ENCODE measurements at regions not wholly inside any gene's neighbourhood (a gene's known extent, or its start where the extent isn't known, plus 50 kb on each side); places are given as distances from the start of the nearest gene placed in this dataset.

DNA sequence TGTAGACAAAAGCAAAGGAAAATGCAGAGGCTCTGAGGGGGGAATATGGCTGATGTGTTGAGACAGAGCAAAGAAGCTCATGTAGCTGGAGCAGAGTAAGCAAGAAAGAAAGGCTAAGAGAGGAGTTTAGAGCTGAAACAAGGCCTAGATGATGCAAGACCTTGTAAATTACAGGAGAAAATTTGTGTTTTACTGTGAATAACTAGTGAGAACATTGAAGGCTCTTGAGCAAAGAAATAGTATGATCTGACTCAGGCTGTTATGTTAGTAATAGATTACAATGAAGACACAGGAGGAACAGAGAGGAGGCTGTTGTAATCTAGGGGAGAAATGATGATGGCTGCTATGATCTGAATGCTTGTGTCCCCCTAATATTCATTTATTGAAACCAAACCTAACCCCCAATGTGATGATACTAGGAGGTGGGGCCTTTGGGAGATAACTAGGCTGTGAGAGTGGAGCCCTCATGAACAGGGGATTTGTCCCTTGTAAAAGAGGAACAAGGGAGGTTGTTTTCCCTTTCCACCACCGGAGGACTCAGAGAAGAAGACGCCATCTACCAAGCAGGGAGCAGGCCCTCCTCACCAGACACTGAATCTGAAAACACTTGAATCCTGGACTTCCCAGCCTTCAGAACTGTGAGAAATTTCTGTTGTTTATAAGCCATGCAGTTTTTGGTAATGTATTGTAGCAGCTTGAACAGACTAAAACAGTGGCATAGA is 394.9 kb downstream of the HTR7 start:
- no peaks in the 10 kb centered on the region for H4K20me1 ChIP-seq (ENCODE audit: control insufficient read depth, extremely low read depth, insufficient read depth, low read length)
- TF ChIP-seq, protein P1, sequence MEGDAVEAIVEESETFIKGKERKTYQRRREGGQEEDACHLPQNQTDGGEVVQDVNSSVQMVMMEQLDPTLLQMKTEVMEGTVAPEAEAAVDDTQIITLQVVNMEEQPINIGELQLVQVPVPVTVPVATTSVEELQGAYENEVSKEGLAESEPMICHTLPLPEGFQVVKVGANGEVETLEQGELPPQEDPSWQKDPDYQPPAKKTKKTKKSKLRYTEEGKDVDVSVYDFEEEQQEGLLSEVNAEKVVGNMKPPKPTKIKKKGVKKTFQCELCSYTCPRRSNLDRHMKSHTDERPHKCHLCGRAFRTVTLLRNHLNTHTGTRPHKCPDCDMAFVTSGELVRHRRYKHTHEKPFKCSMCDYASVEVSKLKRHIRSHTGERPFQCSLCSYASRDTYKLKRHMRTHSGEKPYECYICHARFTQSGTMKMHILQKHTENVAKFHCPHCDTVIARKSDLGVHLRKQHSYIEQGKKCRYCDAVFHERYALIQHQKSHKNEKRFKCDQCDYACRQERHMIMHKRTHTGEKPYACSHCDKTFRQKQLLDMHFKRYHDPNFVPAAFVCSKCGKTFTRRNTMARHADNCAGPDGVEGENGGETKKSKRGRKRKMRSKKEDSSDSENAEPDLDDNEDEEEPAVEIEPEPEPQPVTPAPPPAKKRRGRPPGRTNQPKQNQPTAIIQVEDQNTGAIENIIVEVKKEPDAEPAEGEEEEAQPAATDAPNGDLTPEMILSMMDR (conservative IDR thresholded peaks at IDR 0.05 in 1 of 2, IDR thresholded peaks at IDR 0.05 in 1 of 2; ENCODE audit: low read depth in 1 of 2, low read length in 2 of 2), result no peak
- no peak for TF ChIP-seq EZH2 (IDR thresholded peaks at IDR 0.05; ENCODE audit: low read length, missing control alignments)
- no peaks in the 10 kb centered on the region for H3K79me2 ChIP-seq (ENCODE audit: control insufficient read depth, insufficient read depth, low read length)
- no peak overlapping the region for H3K4me3 ChIP-seq (replicated peaks in 1 of 4; ENCODE audit: control extremely low read depth in 1 of 4, insufficient read depth in 1 of 4, low read depth in 3 of 4, low read length in 4 of 4)
- H3K4me1 ChIP-seq (ENCODE audit: control insufficient read depth, extremely low read depth, insufficient read depth, low read length), result no peaks in the 10 kb centered on the region
- H3K4me2 ChIP-seq (ENCODE audit: extremely low read depth, insufficient read depth, low read length), result no peak overlapping the region
- no peak overlapping the region for H3K9ac ChIP-seq (ENCODE audit: insufficient read depth, low read length)
- H3K27ac ChIP-seq (ENCODE audit: insufficient read depth, low read length), result no peak overlapping the region
- no peaks in the 10 kb centered on the region for H3K36me3 ChIP-seq (ENCODE audit: control insufficient read depth, insufficient read depth, low read length)
- peak; percentile 19 to 79 for DNase-seq (ENCODE audit: low read depth in 2 of 2)
- H3K27me3 ChIP-seq (ENCODE audit: control insufficient read depth, insufficient read depth, low read length), result no peaks in the 10 kb centered on the region
- no peaks in the 10 kb centered on the region for H3K9me3 ChIP-seq (ENCODE audit: control insufficient read depth, insufficient read depth, low read depth, low read length)
- no peak overlapping the region for H2AFZ ChIP-seq (ENCODE audit: low read length)

DNA sequence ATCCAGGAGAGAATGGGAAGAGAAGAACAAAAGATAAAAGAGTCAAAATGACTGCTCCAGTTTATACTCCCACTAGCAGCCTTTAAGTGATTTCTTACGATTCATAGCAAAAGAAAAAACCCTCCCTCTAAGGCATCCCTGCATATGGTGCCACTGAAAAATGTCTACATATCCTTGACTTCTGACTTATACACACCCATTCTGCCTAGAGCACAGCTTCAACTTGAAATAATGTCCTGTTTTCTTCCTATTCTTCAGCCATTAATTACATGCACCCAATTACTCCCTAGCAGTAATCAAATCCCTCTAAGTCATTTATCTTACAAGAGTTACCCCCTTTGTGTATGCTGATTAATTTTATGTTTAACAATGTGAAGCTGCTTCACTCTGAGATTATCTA is 393.5 kb downstream of the HTR7 start:
- Histone ChIP-seq H3K9me3 (ENCODE audit: control insufficient read depth, insufficient read depth, low read depth, low read length) (no peaks in the 10 kb centered on the region), H3K27ac (ENCODE audit: insufficient read depth, low read length) (no peak overlapping the region), H4K20me1 (ENCODE audit: control insufficient read depth, extremely low read depth, insufficient read depth, low read length) (no peaks in the 10 kb centered on the region), H3K4me1 (ENCODE audit: control insufficient read depth, extremely low read depth, insufficient read depth, low read length) (no peaks in the 10 kb centered on the region), H3K4me3 (replicated peaks in 1 of 4; ENCODE audit: control extremely low read depth in 1 of 4, insufficient read depth in 1 of 4, low read depth in 3 of 4, low read length in 4 of 4) (no peak overlapping the region), H3K9ac (ENCODE audit: insufficient read depth, low read length) (no peak overlapping the region), H2AFZ (ENCODE audit: low read length) (no peak overlapping the region), H3K27me3 (ENCODE audit: control insufficient read depth, insufficient read depth, low read length) (no peaks in the 10 kb centered on the region), H3K36me3 (ENCODE audit: control insufficient read depth, insufficient read depth, low read length) (no peaks in the 10 kb centered on the region), H3K4me2 (ENCODE audit: extremely low read depth, insufficient read depth, low read length) (no peak overlapping the region), H3K79me2 (ENCODE audit: control insufficient read depth, insufficient read depth, low read length) (no peaks in the 10 kb centered on the region)
- DNase-seq (ENCODE audit: low read depth in 2 of 2), result peak in 1 of 2 donors; percentile 15
- no peak for TF ChIP-seq EZH2 (IDR thresholded peaks at IDR 0.05; ENCODE audit: low read length, missing control alignments)
- TF ChIP-seq, protein P1 (conservative IDR thresholded peaks at IDR 0.05 in 1 of 2, IDR thresholded peaks at IDR 0.05 in 1 of 2; ENCODE audit: low read depth in 1 of 2, low read length in 2 of 2), result no peak

DNA sequence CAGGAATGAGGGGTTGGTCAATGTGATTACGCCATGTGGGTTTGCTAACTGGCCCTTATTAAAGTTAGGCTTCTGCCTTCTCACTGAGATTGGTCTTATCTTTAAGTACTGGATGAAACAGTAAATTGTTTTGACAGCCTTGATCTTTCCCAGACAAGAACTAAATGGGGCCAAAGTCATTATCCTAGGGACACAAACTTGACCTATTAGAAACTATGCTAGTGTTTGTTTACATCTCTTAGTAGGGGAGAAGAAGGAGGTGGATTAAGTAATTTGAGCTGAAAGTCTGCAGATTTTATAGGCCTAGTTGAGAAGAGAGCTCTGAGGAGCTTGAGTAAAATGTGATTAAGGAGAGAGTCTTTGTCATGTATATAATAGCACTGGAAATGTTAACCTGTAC is 386.9 kb downstream of the HTR7 start:
- Histone ChIP-seq H2AFZ (ENCODE audit: low read length) (no peak overlapping the region), H3K27me3 (ENCODE audit: control insufficient read depth, insufficient read depth, low read length) (no peaks in the 10 kb centered on the region), H3K4me1 (ENCODE audit: control insufficient read depth, extremely low read depth, insufficient read depth, low read length) (no peaks in the 10 kb centered on the region), H3K4me2 (ENCODE audit: extremely low read depth, insufficient read depth, low read length) (no peak overlapping the region), H3K36me3 (ENCODE audit: control insufficient read depth, insufficient read depth, low read length) (no peaks in the 10 kb centered on the region), H3K9ac (ENCODE audit: insufficient read depth, low read length) (no peak overlapping the region), H3K79me2 (ENCODE audit: control insufficient read depth, insufficient read depth, low read length) (no peaks in the 10 kb centered on the region), H3K9me3 (ENCODE audit: control insufficient read depth, insufficient read depth, low read depth, low read length) (no peaks in the 10 kb centered on the region), H3K4me3 (replicated peaks in 1 of 4; ENCODE audit: control extremely low read depth in 1 of 4, insufficient read depth in 1 of 4, low read depth in 3 of 4, low read length in 4 of 4) (no peak overlapping the region), H3K27ac (ENCODE audit: insufficient read depth, low read length) (no peak overlapping the region), H4K20me1 (ENCODE audit: control insufficient read depth, extremely low read depth, insufficient read depth, low read length) (no peaks in the 10 kb centered on the region)
- DNase-seq (ENCODE audit: low read depth in 2 of 2), result peak in 1 of 2 donors; percentile 65
- no peak for TF ChIP-seq EZH2 (IDR thresholded peaks at IDR 0.05; ENCODE audit: low read length, missing control alignments)
- TF ChIP-seq, protein P1 (conservative IDR thresholded peaks at IDR 0.05 in 1 of 2, IDR thresholded peaks at IDR 0.05 in 1 of 2; ENCODE audit: low read depth in 1 of 2, low read length in 2 of 2), result no peak

All from fibroblast of lung (primary cell).